ENCODE measurements at regions not wholly inside any gene's neighbourhood (a gene's known extent, or its start where the extent isn't known, plus 50 kb on each side); places are given as distances from the start of the nearest gene placed in this dataset.

- no peaks in the 10 kb centered on the region for H3K9me3 ChIP-seq (ENCODE audit: low read depth)
- no peak overlapping the region for H3K4me2 ChIP-seq (ENCODE audit: unreplicated experiment)
- H3K4me1 ChIP-seq (ENCODE audit: insufficient read depth), result peaks cover 53% of the 10 kb centered on the region
- no peaks in the 10 kb centered on the region for H3K27me3 ChIP-seq (replicated peaks; ENCODE audit: insufficient read depth)
- in situ Hi-C loops (cut with MboI), result no loop called here
- TF ChIP-seq EZH2phosphoT487 (IDR thresholded peaks at IDR 0.05; ENCODE audit: insufficient read depth, low read depth) (no peak), EZH2 (IDR thresholded peaks at IDR 0.05; ENCODE audit: insufficient read depth, poor library complexity, severe bottlenecking) (no peak)
- no peaks in the 10 kb centered on the region for H3K36me3 ChIP-seq (ENCODE audit: low read depth)
- 0 out of 2 replicates have a peak overlapping the region, but pooled peaks have one; percentile 17 for H2AFZ ChIP-seq
- no peaks in the 10 kb centered on the region for H3K9me2 ChIP-seq (ENCODE audit: insufficient read depth)
- no peaks in the 10 kb centered on the region for H4K20me1 ChIP-seq (ENCODE audit: insufficient read depth)
- H3K27ac ChIP-seq, result peak overlapping the region; percentile 78; the same call in 1 of the 2 replicates
- no peaks in the 10 kb centered on the region for H3K79me2 ChIP-seq (ENCODE audit: insufficient read depth)
- H3K4me3 ChIP-seq, result no peak overlapping the region
- DNase-seq, result no peak
- H3K9ac ChIP-seq, result no peak overlapping the region
- H3F3A ChIP-seq (ENCODE audit: insufficient read depth), result peaks cover 45% of the 10 kb centered on the region
Measured at GRCh38 chr13:31631746-31632145, 107.6 kb upstream of the RXFP2 start.

- H4K20me1 ChIP-seq (ENCODE audit: insufficient read depth), result no peaks in the 10 kb centered on the region
- 0% methylated on average over 1 of the region's 1 CpG for WGBS, 2 experiments (ENCODE audit: low coverage in 1 of 2, low lambda C conversion rate in 2 of 2, missing lambda C conversion rate in 2 of 2)
- H3K27ac ChIP-seq, result peak overlapping the region; percentile 62
- no peaks in the 10 kb centered on the region for H3K9me2 ChIP-seq (ENCODE audit: insufficient read depth)
- H3K4me2 ChIP-seq (ENCODE audit: unreplicated experiment), result peak overlapping the region; percentile 41
- no peaks in the 10 kb centered on the region for H3K9me3 ChIP-seq (ENCODE audit: low read depth)
- no peaks in the 10 kb centered on the region for H3K36me3 ChIP-seq (ENCODE audit: low read depth)
- DNase-seq, result peak; percentile 94
- in situ Hi-C loops (cut with MboI), result no loop called here
- H3K4me3 ChIP-seq, result no peak overlapping the region
- no peaks in the 10 kb centered on the region for H3K27me3 ChIP-seq (replicated peaks; ENCODE audit: insufficient read depth)
- H3F3A ChIP-seq (ENCODE audit: insufficient read depth), result peaks cover 9% of the 10 kb centered on the region
- H2AFZ ChIP-seq, result peak overlapping the region; percentile 74
- H3K79me2 ChIP-seq (ENCODE audit: insufficient read depth), result no peaks in the 10 kb centered on the region
- peaks cover 27% of the 10 kb centered on the region for H3K4me1 ChIP-seq (ENCODE audit: insufficient read depth)
- TF ChIP-seq EZH2phosphoT487 (IDR thresholded peaks at IDR 0.05; ENCODE audit: insufficient read depth, low read depth) (no peak), EZH2 (IDR thresholded peaks at IDR 0.05; ENCODE audit: insufficient read depth, poor library complexity, severe bottlenecking) (no peak)
- no peak overlapping the region for H3K9ac ChIP-seq
Measured at GRCh38 chr13:31638577-31638976, 100.7 kb upstream of the RXFP2 start.

DNA sequence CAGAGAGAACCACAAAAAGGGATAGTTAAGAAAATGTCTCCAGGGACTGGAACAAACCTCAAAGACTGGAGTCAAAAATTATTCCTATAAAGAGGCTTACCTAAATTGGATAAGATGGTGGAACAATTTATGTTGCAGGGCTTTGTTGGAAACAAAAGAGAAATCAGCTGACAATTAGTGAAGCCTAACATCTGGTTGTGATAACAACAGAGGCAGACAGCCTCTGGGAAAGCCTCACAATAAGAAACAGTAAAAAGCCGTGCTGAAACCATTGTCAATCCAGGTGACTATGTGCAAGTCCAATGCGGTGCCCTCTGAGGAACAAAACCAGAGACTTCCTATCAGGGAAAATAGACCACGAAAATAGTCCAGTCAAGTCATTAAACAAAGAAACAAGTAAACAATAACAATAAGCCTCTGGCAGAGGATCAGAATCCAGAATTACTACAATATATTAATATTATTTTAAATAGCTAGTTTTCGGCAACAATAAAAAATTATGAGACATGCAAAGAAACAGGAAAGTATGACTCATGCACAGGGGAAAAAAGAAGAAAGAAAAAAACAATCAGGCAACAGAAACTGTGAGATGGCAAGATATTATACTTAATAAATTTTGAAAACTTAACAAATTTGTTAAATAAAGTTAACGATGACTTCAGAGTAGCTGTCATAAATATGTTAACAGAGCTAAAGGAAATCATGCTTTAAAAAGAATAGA, 99.7 kb upstream of the RXFP2 start:
- Histone ChIP-seq H3K27ac (peak overlapping the region; percentile 62), H3K9me2 (ENCODE audit: insufficient read depth) (no peaks in the 10 kb centered on the region), H4K20me1 (ENCODE audit: insufficient read depth) (no peaks in the 10 kb centered on the region), H3F3A (ENCODE audit: insufficient read depth) (peaks cover 9% of the 10 kb centered on the region), H3K79me2 (ENCODE audit: insufficient read depth) (no peaks in the 10 kb centered on the region), H3K36me3 (ENCODE audit: low read depth) (no peaks in the 10 kb centered on the region), H3K9me3 (ENCODE audit: low read depth) (no peaks in the 10 kb centered on the region), H3K4me1 (ENCODE audit: insufficient read depth) (peaks cover 27% of the 10 kb centered on the region), H3K9ac (no peak overlapping the region; the same call in 1 of the 2 replicates), H2AFZ (peak overlapping the region; percentile 74), H3K4me2 (ENCODE audit: unreplicated experiment) (peak overlapping the region; percentile 52), H3K4me3 (no peak overlapping the region), H3K27me3 (replicated peaks; ENCODE audit: insufficient read depth) (no peaks in the 10 kb centered on the region)
- peak; percentile 81 for DNase-seq
- 17 to 22% methylated on average over 5 of the region's 5 CpGs for WGBS, 2 experiments (ENCODE audit: low coverage in 1 of 2, low lambda C conversion rate in 2 of 2, missing lambda C conversion rate in 2 of 2)
- in situ Hi-C loops (cut with MboI), result no loop called here
- TF ChIP-seq EZH2 (IDR thresholded peaks at IDR 0.05; ENCODE audit: insufficient read depth, poor library complexity, severe bottlenecking) (no peak), EZH2phosphoT487 (IDR thresholded peaks at IDR 0.05; ENCODE audit: insufficient read depth, low read depth) (no peak)

DNA sequence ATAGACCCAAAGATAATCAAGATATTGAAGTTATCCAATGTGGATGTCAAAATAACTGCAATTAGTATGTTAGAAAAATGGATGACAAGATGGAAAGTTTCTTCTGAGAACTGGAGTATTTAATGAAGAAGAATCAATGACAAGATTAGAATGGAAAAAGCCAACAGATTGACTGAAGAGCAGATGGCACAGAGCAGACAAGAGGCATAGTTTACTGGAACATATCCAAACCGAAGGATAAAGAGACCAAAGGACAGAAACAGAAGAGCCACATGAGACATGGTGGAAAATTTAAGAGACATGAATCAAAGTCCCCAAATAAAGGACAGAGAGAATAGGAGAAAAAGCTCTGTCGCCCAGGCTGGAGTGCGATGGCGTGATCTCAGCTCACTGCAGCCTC, 89.6 kb upstream of the RXFP2 start:
- Histone ChIP-seq H4K20me1 (ENCODE audit: insufficient read depth) (no peaks in the 10 kb centered on the region), H3K4me1 (ENCODE audit: insufficient read depth) (no peaks in the 10 kb centered on the region), H3K9me2 (ENCODE audit: insufficient read depth) (no peaks in the 10 kb centered on the region), H3K27ac (no peak overlapping the region), H3K27me3 (replicated peaks; ENCODE audit: insufficient read depth) (no peaks in the 10 kb centered on the region), H3F3A (ENCODE audit: insufficient read depth) (no peaks in the 10 kb centered on the region), H3K9me3 (ENCODE audit: low read depth) (no peaks in the 10 kb centered on the region), H2AFZ (no peak overlapping the region), H3K9ac (no peak overlapping the region), H3K79me2 (ENCODE audit: insufficient read depth) (no peaks in the 10 kb centered on the region), H3K4me3 (no peak overlapping the region), H3K36me3 (ENCODE audit: low read depth) (no peaks in the 10 kb centered on the region), H3K4me2 (ENCODE audit: unreplicated experiment) (no peak overlapping the region)
- DNase-seq, result no peak
- WGBS, 2 experiments (ENCODE audit: low coverage in 1 of 2, low lambda C conversion rate in 2 of 2, missing lambda C conversion rate in 2 of 2), result 60 to 74% methylated on average over 4 of the region's 4 CpGs
- in situ Hi-C loops (cut with MboI), result no loop called here
- TF ChIP-seq EZH2 (IDR thresholded peaks at IDR 0.05; ENCODE audit: insufficient read depth, poor library complexity, severe bottlenecking), result no peak
- no peak for TF ChIP-seq EZH2phosphoT487 (IDR thresholded peaks at IDR 0.05; ENCODE audit: insufficient read depth, low read depth)

Data from GM23248 (cell line).